Stimulated activated CD4-positive, alpha-beta T cell treated with anti-CD3 and anti-CD28 coated beads, Interleukin-4, amount 100 ng/mL, for 4 hours (primary cell): ENCODE measurements at regions not wholly inside any gene's neighbourhood (a gene's known extent, or its start where the extent isn't known, plus 50 kb on each side); places are given as distances from the start of the nearest gene placed in this dataset.

Source experiments
- DNase-seq, 2 experiments: peaks; one replicate each; pipeline ENCODE4 v3.0.0-alpha.2; 2020

DNA sequence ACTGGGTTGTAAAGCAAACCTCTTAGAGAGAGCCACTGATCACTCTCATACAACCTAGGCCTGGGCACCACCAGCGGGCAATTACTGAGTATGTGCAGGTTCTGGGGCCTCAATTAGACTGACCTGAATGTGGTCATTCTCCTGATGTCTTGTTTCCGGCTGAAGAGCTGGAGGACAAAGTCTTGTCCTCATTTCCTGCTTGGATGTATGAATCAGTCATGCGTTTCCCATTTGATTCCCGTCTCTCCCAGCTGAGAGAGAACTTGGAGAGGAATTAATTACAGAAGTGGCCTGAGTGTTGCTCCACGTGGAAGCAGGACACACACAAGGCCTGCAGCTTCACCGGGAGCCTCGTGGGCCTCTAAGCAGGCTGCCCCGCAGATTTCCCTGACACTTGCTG is 799.3 kb upstream of the ARGLU1 start:
- DNase-seq, result no peak

DNA sequence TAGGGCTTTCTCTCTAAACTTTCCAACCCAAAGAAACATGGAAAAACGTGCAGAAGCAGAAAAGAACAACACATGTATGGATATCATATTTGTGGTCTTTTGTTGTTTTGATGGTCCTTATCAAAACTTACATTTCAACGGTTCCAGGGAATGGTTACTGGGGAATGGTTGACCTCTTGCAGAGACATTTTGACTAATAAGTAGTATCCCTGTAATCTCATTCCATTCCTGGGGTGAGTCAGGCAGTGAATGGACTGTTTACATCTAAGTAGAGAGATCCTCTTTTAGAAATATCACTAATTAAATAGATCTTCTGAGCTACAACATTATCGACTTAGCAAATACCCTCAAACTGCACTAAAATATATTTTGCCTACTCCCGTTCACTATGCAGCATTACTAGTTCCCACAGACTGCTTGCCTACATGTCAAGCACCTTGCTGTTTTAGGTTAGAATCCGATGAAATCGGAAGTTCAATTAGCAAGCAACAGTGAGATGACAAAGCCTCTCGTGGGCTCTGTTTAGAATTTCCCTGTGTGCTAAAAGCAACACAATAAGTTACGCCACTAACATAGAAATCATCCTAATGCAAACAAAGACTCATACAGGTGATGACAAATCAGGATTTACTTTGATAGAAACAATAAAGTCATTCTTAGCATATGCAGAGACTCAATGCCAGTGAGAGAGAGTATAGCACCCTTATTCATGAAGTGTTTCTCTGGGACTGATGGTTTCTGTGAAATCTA is 797.7 kb upstream of the ARGLU1 start:
- DNase-seq, result no peak

DNA sequence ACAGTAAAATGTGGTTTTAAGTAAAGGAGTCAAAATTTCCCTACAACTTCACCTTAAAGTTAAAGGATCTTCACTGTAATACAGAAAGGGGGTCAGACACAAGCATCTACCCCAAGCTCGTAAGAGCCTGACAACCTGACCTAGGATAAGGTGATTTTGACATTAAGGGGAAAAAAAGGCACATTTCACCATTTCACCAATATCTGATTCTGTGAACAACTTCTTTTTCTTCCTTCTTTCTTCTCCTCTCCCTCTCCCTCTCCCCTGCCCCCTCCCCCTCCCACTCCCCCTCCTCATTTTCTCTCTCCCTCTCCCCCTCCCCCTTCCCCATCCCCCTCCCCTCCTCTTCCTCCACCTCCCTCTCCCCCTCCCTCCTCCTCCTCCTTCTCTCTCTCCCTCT is 796.7 kb upstream of the ARGLU1 start:
- no peak for DNase-seq

DNA sequence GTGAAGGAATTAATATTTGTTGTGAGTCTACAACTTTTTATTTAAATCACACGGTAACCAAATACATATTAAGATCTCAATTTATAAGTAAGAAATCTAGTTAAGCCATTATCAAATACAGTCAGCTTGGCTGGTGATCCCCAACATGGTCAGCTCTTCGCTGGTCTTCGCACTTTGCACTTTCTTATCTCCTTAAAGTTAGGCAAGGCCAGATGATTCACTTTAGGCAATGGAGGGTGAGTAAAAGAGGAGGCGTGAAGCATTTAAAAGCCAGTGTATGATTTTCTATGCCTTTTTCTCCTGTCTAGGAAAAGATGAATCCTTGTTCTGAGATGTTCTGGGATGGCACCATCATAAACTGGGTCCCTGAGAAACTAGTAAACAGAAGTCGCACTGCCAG is 793.7 kb upstream of the ARGLU1 start:
- no peak for DNase-seq

DNA sequence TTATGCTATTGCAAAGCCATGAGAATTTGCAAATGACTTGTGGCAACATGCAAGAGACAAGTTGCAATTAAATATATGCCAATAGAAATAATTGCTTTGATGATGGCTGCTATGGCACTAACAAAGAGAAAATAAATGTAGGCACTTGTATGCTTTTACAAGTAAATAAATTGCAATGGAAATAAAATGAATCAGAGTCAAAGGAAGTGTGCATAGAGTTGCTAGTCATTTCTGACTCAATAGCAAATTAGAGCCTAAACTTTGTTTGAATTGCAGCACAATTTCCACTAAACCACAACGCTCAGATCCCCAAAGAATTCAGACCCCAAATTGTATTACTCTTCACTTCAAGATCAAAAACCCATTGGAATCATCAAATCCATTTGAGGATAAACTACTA is 792.1 kb upstream of the ARGLU1 start:
- no peak for DNase-seq

DNA sequence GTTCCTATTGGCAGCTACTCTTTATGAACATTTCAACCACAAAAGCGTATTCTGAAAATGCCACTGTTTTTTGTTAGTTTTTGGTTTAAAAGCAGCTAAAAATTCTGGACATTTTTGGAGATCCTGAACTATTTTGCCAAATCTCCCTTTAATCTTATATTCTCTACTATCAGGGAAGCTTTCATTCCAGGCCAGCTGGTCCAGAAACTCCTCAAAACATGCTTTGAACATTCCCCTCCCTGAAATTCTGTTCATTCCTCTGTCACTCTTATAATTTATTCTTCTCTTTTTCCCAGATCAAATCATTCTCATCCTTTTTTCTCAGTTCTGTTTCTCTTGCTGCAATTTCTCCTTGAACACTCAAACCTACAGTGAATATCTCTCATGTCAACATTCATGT is 790.9 kb upstream of the ARGLU1 start:
- DNase-seq, result no peak

DNA sequence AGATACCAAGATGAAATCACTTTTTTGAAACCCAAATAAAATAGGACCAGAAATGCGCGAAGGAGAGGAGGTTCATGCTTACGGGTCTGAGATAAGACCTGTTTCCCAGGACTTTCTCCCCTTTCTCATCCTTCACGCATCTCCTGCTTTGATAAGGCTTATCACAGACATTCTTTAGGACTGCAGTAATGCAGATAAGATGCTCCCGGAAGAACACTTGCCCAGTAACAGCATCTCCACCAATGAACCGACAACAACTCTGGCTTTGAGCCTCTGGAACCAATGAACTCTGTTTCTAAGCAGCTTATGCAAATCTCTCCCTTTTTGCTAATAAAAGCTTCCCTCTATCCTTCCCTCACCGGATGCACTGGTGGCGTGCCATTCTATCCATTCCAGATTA is 783.4 kb upstream of the ARGLU1 start:
- DNase-seq, result no peak

DNA sequence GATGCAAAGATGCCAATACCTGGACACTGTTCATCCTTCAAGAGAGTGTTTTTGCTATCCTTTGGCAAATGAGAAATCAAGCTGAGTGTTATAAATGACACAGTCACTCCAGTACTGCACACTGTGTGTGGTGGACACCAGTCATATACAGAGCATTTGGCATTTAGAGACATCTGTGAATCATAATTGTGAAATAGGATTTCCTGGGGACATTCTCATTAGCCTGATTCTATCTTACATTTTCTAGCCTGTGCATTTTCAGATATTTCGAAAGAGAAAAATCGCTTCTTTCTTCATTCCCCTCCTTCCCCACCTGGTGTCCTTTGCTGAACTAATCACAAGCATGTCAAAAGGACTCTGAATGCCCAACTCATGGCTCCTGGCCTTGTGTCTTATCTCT is 781.0 kb upstream of the ARGLU1 start:
- no peak for DNase-seq

DNA sequence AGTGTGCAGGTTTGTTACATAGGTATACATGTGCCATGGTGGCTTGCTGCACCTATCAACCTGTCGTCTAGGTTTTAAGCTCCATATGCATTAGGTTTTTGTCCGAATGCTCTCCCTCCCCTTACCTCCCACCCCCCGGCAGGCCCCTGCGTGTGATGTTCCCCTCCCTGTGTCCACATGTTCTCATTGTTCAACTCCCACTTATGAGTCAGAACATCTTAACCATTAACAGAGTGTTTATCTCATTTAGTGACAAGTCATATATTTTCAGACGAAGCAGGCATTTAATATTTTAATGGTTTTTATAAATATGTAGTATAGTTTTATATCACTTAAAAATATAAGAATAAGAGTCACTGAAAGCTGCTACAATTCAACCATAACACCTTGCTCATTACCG is 780.5 kb upstream of the ARGLU1 start:
- DNase-seq, result no peak

DNA sequence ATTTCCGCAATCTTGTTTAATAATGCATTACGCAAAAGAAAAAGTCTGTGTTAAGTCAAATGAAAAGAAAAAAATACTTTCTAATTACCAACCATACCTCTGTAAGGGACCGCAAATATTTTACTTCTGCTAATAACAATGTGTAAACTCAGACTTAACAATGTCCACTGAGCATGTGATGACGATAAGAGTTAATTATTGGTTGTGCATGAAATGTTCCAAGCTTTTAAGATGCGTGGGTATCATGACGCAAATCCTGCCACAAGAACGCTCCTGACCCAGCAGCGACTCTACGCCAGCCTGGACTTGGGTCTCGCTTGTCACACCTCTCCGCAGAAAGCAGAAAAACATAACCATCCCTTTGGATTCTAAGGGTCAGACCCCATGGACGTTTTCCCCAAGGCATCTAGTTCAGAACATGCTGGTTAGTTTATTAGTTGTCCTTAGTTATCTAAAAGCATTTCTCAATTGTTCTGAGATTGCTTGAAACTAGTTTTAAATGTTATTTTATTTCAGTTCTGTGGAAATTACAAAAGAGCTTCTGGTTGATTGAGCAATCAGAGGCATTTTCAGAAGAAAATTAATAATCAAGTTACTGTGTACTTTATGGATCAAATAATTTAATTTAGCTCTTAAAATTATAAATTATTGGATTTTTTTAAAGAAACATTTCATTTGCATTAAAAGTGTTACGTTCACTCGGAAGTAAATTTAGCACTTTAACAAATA is 779.9 kb upstream of the ARGLU1 start:
- DNase-seq, result no peak

DNA sequence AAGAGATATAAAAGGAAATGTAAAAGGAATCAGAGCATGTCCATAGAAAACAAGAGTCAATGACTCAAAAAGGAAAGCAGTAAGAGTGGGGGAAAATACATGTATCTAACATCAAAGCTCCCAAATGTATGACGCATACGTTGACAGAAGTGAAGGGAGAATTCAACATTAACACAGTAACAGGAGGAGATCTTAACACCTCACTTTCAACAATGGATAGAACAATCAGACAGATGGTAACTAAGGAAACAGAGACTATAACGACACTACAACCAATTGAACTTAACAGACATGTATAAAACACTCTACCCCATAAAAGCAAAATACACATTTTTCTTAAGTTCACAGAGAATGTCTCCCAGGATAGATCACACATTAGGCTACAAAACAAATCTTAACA is 774.8 kb upstream of the ARGLU1 start:
- no peak for DNase-seq

DNA sequence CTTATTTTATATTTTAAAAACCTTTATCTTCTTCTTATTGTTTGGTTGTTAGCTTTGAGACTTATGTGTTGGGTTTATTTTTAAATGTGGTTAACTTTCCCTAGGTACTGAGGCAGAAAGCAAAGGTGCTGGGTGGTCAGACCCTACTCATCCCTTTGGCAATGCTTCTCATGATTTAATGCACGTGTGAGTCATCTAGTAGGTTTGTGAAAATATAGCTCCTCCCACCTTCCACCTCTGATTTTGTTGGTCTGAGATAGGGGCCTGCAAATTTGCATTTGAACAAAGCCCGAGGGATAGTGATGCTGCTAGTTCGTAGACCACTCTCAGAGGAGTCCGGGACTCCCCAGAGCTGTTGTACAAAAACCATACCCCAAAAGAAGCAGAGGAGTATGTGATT is 771.3 kb upstream of the ARGLU1 start:
- DNase-seq, result no peak

DNA sequence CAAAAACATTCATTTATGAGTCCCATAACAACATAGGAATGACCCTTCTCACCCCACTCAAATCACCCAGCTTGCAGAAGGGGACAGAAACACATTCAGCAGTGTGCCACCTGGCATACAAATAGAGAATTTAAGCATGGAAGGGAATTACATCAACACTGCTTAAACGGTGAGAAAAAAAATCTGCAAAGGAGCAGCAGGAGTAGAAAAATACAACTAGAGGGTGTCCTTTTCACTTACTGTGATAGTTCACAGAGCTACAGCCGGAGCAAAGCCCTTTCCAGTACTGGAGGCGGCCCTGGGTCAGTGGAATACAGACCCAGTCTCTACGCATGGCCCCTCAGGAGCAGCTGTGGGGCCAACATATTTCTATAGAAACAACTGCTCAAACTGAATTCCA is 764.3 kb upstream of the ARGLU1 start:
- no peak for DNase-seq

DNA sequence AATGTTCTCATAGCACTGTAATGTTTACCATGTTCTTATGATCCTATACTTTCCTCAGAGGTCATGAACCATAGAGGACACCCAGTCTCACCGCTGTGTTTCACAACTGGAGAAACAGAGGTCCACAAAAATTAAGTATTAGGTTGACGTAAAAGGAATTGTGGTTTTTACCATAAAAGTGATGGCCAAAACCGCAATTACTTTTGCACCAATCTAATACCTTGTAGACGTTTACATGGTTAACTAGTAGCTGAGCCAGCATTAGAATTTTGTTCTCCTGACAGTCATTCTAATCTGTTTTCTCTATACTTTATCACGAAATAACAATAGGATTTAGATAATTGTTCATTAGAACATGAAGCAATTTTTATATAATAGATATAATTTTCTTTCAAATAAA is 763.4 kb upstream of the ARGLU1 start:
- DNase-seq, result no peak

DNA sequence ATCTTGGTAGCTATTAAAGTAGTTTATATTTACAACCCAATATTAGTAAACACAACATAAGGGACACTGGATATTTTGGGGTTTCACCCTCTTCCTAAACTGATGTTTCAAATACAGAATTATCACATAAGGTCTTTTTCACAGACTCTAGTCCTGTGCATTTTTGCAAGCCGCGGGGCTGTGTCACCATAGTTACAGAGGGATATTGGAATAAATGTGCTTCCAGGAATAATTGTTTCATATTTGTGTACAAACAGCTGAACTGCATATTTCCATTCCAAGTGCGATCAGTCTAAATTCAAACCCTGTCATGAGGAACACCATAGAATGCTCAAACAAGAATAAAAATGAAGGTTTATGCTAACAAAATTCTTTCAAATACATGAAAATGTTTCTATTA is 762.5 kb upstream of the ARGLU1 start:
- DNase-seq, result no peak

DNA sequence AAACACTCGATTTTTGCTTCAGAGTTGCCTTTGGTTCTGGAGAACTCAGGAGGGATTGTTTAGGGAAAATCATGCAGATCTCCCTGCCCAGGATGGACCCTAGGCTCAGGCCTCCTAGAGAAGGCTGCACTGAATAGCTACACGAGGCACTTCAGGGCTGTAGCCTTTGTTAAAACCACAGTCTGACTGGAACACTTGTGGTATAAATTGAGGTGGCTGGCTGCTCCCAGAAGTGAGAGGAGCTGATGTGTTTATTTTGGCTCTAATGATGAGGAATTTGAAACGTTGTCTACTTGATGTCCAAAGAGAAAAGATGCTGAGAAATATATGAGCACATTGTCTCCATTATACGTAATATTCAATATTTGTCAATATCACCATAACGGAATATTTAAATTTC is 762.1 kb upstream of the ARGLU1 start:
- DNase-seq, result no peak

DNA sequence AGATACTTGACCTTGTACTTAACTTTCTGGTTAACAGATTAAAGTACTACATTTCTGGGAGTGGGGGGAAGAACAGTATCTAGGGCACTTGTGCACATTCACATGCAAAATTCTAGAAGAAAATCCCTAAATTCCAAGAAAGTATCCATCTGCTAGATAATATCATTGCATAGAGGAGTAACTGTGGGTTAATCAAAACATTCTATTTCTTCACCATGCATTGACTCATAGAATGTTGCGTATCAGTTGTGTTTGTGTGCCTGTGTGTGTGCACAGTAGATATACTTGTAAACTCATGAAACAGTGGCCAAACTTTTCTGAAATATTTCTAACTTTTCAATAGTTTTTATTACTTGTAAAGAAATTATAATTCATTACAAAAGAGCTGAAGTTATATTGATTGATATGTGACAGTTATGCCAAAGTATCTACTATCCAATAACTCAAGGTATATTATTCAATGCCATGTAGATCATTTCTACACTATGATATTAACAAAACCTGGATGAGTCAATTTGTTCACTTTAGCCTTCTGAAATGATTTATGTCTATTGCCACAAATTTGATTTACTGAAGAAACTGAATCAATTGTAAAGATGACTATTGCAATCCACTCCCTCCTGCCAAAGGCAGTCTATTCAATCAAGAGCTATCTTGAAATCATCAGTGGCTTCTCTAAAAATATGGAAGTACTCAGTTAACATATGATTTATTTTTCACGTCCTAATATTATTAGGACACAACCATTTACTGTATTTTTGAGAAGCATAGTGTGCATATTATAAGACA is 756.7 kb upstream of the ARGLU1 start:
- no peak for DNase-seq

DNA sequence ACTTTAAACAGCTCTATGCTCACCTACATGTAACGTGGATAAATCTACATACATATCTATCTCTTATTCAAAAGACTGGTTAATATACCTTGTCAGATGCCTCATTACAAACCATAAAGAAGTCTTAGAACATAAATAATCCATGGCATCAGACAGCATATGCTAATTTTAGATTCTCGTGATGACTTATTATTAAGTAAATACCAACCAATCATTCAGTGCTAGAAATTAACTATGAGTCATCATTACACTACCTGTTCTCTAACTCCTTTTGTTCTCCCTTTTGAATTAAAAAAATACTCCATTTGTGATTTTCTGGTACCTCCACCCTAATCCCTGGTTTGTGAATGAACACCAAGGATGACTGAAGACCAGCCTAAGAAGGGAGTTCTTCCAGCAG is 754.3 kb upstream of the ARGLU1 start:
- DNase-seq, result no peak

DNA sequence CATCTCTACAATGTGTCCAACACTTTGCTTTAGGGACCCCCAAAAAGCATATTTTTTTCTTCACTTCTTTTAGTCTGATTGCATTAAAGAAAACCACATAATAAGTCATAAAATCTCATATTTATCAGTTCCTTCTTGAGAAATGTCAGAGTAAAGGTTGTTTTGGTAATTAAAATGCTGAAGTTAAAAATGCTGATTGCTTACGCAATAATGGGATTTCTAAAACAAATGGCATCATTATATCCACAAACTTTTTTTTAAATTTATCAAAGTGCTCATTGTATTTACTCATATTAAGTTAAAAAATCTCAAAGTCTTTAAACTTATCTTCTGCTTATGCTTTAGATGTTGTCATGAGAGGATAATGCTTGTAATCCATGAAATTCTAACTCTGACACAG is 737.2 kb upstream of the ARGLU1 start:
- no peak for DNase-seq

DNA sequence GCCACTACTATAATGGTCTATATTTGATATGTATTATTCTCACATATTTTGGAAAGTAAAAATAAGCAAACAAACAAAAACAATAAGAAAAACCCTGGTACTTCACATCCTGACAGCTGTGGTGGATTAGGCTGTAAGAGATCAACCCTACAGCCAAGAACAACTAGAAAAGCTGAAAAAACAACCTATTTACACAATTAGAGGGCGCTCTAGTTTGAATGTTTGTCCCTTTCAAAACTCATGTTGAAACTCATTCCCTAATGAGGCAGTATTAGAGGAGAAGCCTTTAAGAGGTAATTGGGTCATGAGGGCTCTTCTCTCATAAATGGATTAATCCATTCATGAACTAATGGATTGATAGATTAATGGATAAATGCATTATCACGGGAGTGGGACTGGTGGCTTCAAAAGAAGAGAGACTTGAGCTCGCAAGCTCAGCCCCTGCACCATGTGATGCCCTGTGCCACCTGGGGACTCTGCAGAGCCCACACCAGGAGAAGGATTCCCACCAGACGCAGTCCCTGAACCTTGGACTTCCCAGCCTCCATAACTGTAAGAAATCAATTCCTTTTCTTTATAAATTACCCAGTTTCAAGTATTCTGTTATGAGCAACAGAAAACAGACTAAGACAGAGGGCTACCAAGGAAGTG is 733.9 kb upstream of the ARGLU1 start:
- no peak for DNase-seq

DNA sequence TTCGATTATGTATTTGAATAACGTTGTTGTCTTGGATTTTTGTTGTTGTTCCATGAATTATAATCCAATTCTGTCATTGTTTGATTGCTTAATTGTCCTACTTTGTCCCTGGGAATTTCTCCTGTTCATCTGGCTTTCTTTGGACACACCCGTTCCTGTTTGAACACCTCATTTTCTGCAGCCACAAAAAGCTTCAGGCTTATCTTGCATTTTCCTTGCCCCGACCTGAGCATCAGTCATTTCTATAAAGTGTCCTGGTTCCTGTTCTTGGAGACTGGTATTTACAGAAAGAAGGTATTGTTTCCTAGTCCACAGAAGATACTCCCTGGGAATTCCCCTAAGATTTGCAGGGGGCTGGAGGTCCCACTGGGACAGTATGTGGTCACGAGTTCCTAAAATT is 731.8 kb upstream of the ARGLU1 start:
- DNase-seq, result no peak

DNA sequence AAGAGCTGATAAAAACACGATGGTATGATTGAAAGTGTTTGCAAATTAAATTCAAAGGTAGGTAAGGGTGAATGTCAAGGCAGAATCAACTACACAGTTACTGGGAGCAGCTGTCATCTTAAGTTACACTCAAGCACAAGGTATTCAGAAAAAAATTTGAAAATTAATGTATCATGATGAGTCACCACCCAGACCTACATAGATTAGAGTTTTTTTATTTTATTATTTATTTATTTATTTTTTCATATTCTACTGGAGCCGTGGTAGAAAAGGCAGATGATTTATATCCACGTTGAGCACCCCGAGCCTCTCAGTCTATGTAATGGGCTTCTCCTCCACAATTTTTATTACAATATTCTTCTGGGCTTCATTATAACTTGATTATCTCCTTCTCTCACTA is 728.9 kb upstream of the ARGLU1 start:
- no peak for DNase-seq

DNA sequence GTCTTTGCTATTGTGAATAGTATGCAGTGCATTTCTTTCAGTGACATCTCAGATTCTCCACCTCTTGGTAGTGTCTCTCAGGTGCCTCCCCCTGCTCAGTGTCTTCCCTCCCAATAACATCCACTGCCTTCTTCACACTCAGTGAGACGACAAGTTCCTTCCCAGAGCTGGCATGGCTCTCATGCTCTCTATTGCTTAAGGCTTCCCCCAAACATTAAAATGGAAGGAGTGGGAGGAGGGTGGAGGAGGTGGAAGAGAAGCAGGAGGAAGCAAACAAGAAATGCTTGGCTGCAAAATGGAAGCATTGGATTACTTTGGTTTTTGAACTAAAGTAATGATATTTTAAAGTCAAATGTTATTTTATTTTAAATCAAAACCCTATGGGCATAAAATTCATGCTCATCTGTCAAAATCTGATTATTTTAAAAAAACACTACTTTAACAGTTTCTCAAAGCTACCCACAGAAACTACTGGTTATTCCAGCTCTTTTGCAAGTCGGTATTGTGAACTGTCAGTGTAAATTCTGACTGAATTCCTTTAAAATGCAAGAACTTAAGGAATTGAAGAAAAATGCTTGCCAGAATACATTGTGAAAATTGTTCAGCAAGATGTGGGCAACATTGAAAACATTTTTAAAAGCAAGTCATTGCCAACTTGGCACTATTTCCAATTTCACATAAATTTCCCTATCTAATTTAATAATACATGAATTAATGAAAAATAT is 727.6 kb upstream of the ARGLU1 start:
- no peak for DNase-seq
